ENCODE measurements at regions not wholly inside any gene's neighbourhood (a gene's known extent, or its start where the extent isn't known, plus 50 kb on each side); places are given as distances from the start of the nearest gene placed in this dataset.

DNA sequence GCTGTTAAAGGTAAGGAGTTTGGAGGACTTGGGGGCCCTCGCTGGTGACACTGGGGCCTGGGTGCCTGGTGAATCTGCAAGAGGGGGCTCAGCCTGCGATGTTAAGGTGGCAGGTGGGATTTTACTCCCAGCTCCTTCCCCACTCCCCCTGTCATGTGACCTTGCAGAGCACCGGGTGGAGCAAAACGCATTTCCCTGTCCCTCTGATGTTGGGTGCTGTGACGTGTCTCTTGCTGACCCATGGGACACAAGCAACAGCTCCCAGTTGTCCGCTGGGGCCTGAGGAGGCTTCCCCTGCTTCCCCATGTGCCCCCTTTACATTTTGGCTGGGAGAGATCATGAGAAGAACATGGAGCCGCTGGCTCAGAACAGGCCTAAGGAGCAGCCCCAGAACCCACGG, 319.0 kb downstream of the MATN1 start:
- H3K4me3 ChIP-seq (ENCODE audit: low read depth, low read length) = no peak overlapping the region
- DNase-seq (ENCODE audit: low read depth) = no peak
- TF ChIP-seq, protein P1, sequence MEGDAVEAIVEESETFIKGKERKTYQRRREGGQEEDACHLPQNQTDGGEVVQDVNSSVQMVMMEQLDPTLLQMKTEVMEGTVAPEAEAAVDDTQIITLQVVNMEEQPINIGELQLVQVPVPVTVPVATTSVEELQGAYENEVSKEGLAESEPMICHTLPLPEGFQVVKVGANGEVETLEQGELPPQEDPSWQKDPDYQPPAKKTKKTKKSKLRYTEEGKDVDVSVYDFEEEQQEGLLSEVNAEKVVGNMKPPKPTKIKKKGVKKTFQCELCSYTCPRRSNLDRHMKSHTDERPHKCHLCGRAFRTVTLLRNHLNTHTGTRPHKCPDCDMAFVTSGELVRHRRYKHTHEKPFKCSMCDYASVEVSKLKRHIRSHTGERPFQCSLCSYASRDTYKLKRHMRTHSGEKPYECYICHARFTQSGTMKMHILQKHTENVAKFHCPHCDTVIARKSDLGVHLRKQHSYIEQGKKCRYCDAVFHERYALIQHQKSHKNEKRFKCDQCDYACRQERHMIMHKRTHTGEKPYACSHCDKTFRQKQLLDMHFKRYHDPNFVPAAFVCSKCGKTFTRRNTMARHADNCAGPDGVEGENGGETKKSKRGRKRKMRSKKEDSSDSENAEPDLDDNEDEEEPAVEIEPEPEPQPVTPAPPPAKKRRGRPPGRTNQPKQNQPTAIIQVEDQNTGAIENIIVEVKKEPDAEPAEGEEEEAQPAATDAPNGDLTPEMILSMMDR (IDR thresholded peaks at IDR 0.05; ENCODE audit: low read depth, low read length, missing control alignments) = no peak

GRCh38 chr1:30403726-30404125, 319.7 kb downstream of the MATN1 start:
- TF ChIP-seq, protein P1 (IDR thresholded peaks at IDR 0.05; ENCODE audit: low read depth, low read length, missing control alignments) = no peak
- DNase-seq (ENCODE audit: low read depth) = no peak
- H3K4me3 ChIP-seq (ENCODE audit: low read depth, low read length) = no peak overlapping the region

GRCh38 chr1:30403061-30403645, 320.2 kb downstream of the MATN1 start:
- H3K4me3 ChIP-seq (ENCODE audit: low read depth, low read length) = no peak overlapping the region
- no peak for DNase-seq (ENCODE audit: low read depth)
- TF ChIP-seq, protein P1 (IDR thresholded peaks at IDR 0.05; ENCODE audit: low read depth, low read length, missing control alignments) = no peak

GRCh38 chr1:30402031-30402430, 321.4 kb downstream of the MATN1 start:
- TF ChIP-seq, protein P1 (IDR thresholded peaks at IDR 0.05; ENCODE audit: low read depth, low read length, missing control alignments) = no peak
- no peak for DNase-seq (ENCODE audit: low read depth)

GRCh38 chr1:30400507-30400906, 322.9 kb downstream of the MATN1 start:
- no peak overlapping the region for H3K4me3 ChIP-seq (ENCODE audit: low read depth, low read length)
- no peak for DNase-seq (ENCODE audit: low read depth)
- TF ChIP-seq, protein P1 (IDR thresholded peaks at IDR 0.05; ENCODE audit: low read depth, low read length, missing control alignments) = no peak

More at GRCh38 chr1:30402031-30402430, 321.4 kb downstream of the MATN1 start:
- H3K4me3 ChIP-seq (ENCODE audit: low read depth, low read length) = no peak overlapping the region

DNA sequence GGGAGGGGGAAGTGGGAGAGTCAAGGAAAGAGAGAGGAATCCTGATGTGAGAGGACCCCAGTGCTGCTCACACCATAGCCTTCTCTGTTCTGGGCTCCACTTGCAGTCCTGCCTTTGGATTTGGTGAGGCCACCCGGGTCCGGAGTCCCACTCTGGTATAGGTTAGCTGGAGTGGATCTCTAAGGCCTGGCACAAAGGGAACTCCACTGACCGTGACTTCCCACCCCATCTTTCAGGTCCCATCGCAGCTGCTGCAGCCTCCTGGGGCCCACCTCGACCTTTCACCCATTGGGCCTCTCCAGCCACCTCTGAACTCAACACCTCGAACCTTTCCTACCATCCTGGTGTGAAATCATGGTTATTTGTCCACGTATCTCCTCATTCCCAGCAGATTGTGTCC, 324.4 kb downstream of the MATN1 start:
- no peak overlapping the region for H3K4me3 ChIP-seq (ENCODE audit: low read depth, low read length)
- TF ChIP-seq, protein P1 (IDR thresholded peaks at IDR 0.05; ENCODE audit: low read depth, low read length, missing control alignments) = no peak
- DNase-seq (ENCODE audit: low read depth) = no peak

- TF ChIP-seq, protein P1 (IDR thresholded peaks at IDR 0.05; ENCODE audit: low read depth, low read length, missing control alignments) = no peak
- no peak overlapping the region for H3K4me3 ChIP-seq (ENCODE audit: low read depth, low read length)
- DNase-seq (ENCODE audit: low read depth) = no peak
Measured at GRCh38 chr1:30397576-30397975, 325.8 kb downstream of the MATN1 start.
